Endothelial cell (in vitro differentiated cells): ENCODE measurements at regions not wholly inside any gene's neighbourhood (a gene's known extent, or its start where the extent isn't known, plus 50 kb on each side); places are given as distances from the start of the nearest gene placed in this dataset.
"Not testable (repeated sequence)": the region's sequence is repeated elsewhere in the genome, so short reads cannot be mapped to it uniquely, and the experiment has no call there.

Experiments used
- DNase-seq: peaks from one replicate; pipeline ENCODE4 v3.0.0; 2021; ENCODE audit warnings: low spot score
- H3K27ac Mint-ChIP-seq: one replicate; pipeline ENCODE4 v1.8.0; 2021; ENCODE audit warnings: mixed read lengths, inconsistent platforms; ENCODE audit not compliant: unreplicated experiment
- H3K27me3 Mint-ChIP-seq: one replicate; pipeline ENCODE4 v1.8.0; 2021; ENCODE audit warnings: mild to moderate bottlenecking, moderate library complexity, mixed read lengths, inconsistent platforms; ENCODE audit not compliant: unreplicated experiment
- H3K36me3 Mint-ChIP-seq: one replicate; pipeline ENCODE4 v1.8.0; 2021; ENCODE audit warnings: mild to moderate bottlenecking, low read depth, mixed read lengths, inconsistent platforms; ENCODE audit not compliant: unreplicated experiment
- H3K4me1 Mint-ChIP-seq: one replicate; pipeline ENCODE4 v1.8.0; 2021; ENCODE audit warnings: mild to moderate bottlenecking, mixed read lengths, inconsistent platforms; ENCODE audit not compliant: unreplicated experiment
- H3K4me3 Mint-ChIP-seq: one replicate; pipeline ENCODE4 v1.8.0; 2021; ENCODE audit warnings: mild to moderate bottlenecking, mixed read lengths, inconsistent platforms; ENCODE audit not compliant: unreplicated experiment
- H3K9me3 Mint-ChIP-seq: one replicate; pipeline ENCODE4 v1.8.0; 2021; ENCODE audit warnings: mixed read lengths, inconsistent platforms; ENCODE audit not compliant: unreplicated experiment
- TF ChIP-seq, protein P1 (sequence below): fragments of 200-600 bp; sonication (generic); IDR thresholded peaks from one replicate; pipeline ENCODE4 v1.5.0; 2021; ENCODE audit warnings: antibody characterized with exemption; ENCODE audit not compliant: unreplicated experiment

DNA sequence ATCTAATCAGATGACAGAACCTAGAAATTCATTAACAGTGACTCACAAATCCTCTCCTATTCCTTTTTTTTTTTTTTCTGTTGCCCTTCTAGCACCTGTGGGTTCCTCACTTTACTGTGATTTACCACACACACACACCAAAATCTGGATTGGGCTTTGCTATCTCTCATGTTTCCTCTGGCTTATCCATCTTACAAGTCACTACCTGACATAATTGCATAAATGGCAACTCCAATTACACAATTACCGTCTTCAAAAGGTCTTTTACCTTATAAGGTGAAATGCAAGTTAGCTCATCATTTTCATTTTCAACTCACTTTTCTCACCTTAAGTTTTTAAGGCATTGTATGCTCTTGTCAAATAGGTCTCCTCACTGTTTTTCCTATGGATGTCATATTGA lies 426.3 kb upstream of the MEF2C start:
- no peaks in the 10 kb centered on the region for H3K27me3 Mint-ChIP-seq
- H3K4me1 Mint-ChIP-seq = no peaks in the 10 kb centered on the region
- no peaks in the 10 kb centered on the region for H3K9me3 Mint-ChIP-seq
- TF ChIP-seq, protein P1, sequence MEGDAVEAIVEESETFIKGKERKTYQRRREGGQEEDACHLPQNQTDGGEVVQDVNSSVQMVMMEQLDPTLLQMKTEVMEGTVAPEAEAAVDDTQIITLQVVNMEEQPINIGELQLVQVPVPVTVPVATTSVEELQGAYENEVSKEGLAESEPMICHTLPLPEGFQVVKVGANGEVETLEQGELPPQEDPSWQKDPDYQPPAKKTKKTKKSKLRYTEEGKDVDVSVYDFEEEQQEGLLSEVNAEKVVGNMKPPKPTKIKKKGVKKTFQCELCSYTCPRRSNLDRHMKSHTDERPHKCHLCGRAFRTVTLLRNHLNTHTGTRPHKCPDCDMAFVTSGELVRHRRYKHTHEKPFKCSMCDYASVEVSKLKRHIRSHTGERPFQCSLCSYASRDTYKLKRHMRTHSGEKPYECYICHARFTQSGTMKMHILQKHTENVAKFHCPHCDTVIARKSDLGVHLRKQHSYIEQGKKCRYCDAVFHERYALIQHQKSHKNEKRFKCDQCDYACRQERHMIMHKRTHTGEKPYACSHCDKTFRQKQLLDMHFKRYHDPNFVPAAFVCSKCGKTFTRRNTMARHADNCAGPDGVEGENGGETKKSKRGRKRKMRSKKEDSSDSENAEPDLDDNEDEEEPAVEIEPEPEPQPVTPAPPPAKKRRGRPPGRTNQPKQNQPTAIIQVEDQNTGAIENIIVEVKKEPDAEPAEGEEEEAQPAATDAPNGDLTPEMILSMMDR = no peak
- DNase-seq = no peak
- no peaks in the 10 kb centered on the region for H3K36me3 Mint-ChIP-seq
- H3K27ac Mint-ChIP-seq = no peak overlapping the region
- no peak overlapping the region for H3K4me3 Mint-ChIP-seq

DNA sequence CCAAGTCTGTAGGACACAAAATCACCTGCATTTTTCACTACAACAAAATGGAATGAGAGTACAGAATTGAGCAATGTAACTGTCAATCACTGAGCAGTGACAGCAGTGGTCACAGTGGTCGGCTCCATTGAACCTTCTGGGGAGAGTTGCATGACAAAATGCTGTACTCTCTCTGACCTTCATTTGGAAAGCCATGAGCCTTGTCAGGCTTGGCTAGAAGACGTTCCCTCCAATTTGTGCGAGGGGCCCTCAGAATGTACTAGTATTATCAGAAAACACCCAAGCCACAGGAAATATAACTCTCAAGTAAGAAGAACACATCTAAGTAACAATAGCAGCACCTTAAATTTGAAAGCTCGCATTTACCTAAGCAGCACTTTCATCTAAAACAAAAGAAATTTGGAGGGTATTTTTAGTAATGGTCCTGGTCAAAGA lies 425.6 kb upstream of the MEF2C start:
- DNase-seq = no peak
- H3K27ac Mint-ChIP-seq = no peak overlapping the region
- TF ChIP-seq, protein P1 = no peak
- H3K27me3 Mint-ChIP-seq = no peaks in the 10 kb centered on the region
- no peak overlapping the region for H3K4me3 Mint-ChIP-seq
- H3K36me3 Mint-ChIP-seq = no peaks in the 10 kb centered on the region
- H3K4me1 Mint-ChIP-seq = no peaks in the 10 kb centered on the region
- H3K9me3 Mint-ChIP-seq = no peaks in the 10 kb centered on the region

DNA sequence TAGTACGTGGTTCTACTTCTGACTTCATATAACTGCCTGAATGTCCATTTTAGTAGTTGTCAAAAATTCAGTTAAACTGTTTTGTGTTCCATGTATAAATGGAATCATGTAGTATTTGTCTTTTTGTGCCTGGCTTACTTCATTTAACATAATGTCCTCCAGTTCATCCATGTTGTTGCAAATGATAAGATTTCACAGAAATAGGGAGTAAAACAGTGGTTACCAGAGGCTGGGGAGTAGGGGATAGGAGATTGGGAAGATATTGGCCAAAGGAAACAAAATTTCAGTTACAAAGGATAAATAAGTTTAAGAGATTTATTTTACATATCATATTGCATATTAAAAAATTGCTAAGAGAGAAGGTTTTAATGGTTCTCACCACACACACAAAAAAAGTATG lies 425.0 kb upstream of the MEF2C start:
- Mint-ChIP-seq H3K27me3 (no peaks in the 10 kb centered on the region), H3K36me3 (no peaks in the 10 kb centered on the region), H3K9me3 (no peaks in the 10 kb centered on the region), H3K27ac (no peak overlapping the region), H3K4me3 (no peak overlapping the region), H3K4me1 (no peaks in the 10 kb centered on the region)
- TF ChIP-seq, protein P1 = no peak
- no peak for DNase-seq

DNA sequence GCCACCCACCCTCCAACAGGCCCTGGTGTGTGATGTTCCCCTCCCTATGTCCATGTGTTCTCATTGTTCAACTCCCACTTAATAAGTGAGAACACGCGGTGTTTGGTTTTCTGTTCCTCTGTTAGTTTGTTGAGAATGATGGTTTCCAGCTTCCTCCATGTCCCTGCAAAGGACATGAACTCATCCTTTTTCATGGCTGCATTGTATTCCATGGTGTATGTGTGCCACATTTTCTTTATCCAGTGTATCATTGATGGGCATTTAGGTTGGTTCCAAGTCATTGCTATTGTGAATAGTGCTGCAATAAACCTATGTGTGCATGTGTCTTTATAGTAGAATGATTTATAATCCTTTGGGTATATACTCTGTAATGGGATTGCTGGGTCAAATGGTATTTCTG lies 424.2 kb upstream of the MEF2C start:
- DNase-seq, H3K9me3 Mint-ChIP-seq, H3K27me3 Mint-ChIP-seq, H3K4me3 Mint-ChIP-seq, H3K4me1 Mint-ChIP-seq, H3K27ac Mint-ChIP-seq, H3K36me3 Mint-ChIP-seq: not testable (repeated sequence)

DNA sequence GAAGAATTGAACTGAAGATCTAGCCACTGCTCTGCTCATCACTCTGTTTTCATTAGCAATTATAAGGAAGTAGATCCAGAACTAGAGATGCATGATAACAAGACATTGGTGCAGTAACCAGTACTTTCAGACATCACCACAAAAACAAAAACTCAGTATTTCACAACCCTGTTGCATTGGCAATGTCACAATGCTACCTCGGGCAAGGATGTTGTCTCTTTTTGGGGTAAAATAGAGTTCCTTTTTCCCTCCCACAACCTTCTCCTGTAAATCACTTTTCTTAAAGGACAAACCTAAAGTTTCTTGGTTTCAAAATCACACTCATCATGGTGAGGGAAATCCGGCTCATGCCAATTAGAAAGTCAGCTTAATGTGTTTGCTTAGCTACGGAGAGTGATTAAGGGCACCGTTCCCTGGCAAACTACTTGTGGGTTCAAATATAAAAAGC lies 420.1 kb upstream of the MEF2C start:
- DNase-seq = no peak
- H3K4me3 Mint-ChIP-seq = no peak overlapping the region
- no peaks in the 10 kb centered on the region for H3K36me3 Mint-ChIP-seq
- H3K4me1 Mint-ChIP-seq = peaks cover 3% of the 10 kb centered on the region
- no peaks in the 10 kb centered on the region for H3K27me3 Mint-ChIP-seq
- TF ChIP-seq, protein P1 = no peak
- no peak overlapping the region for H3K27ac Mint-ChIP-seq
- no peaks in the 10 kb centered on the region for H3K9me3 Mint-ChIP-seq
